ENCODE measurements at regions not wholly inside any gene's neighbourhood (a gene's known extent, or its start where the extent isn't known, plus 50 kb on each side); places are given as distances from the start of the nearest gene placed in this dataset.
A peak's percentile ranks its signal among the peaks of the same experiment; 100 is the strongest.
"Not testable (repeated sequence)": the region's sequence is repeated elsewhere in the genome, so short reads cannot be mapped to it uniquely, and the experiment has no call there.

GRCh38 chr15:96972201-96972600 is 641.7 kb downstream of the NR2F2 start:
- Histone ChIP-seq H3K27ac (no peak overlapping the region), H3K4me3 (ENCODE audit: low read depth, low read length) (no peak overlapping the region), H3K36me3 (replicated peaks) (no peaks in the 10 kb centered on the region), H3K27me3 (replicated peaks) (no peaks in the 10 kb centered on the region)
- in situ Hi-C loops (cut with HindIII; ENCODE audit: low pct_ligation_motif_present, low sequenced_read_pairs) = no loop called here
- TF ChIP-seq CTCF (IDR thresholded peaks at IDR 0.05; ENCODE audit: low read depth, low read length, missing control alignments) = no peak
- no peak for DNase-seq

GRCh38 chr15:96974761-96975160 is 644.3 kb downstream of the NR2F2 start:
- no peak for DNase-seq
- no peak overlapping the region for H3K27ac ChIP-seq
- no peaks in the 10 kb centered on the region for H3K36me3 ChIP-seq (replicated peaks)
- in situ Hi-C loops (cut with HindIII; ENCODE audit: low pct_ligation_motif_present, low sequenced_read_pairs) = no loop called here
- TF ChIP-seq CTCF (IDR thresholded peaks at IDR 0.05; ENCODE audit: low read depth, low read length, missing control alignments) = no peak
- H3K4me3 ChIP-seq (ENCODE audit: low read depth, low read length) = no peak overlapping the region
- no peaks in the 10 kb centered on the region for H3K27me3 ChIP-seq (replicated peaks)

GRCh38 chr15:96977886-96978285 is 647.4 kb downstream of the NR2F2 start:
- Histone ChIP-seq H3K36me3 (replicated peaks) (no peaks in the 10 kb centered on the region), H3K27me3 (replicated peaks) (no peaks in the 10 kb centered on the region), H3K4me3 (ENCODE audit: low read depth, low read length) (no peak overlapping the region), H3K27ac (no peak overlapping the region)
- DNase-seq = no peak
- in situ Hi-C loops (cut with HindIII; ENCODE audit: low pct_ligation_motif_present, low sequenced_read_pairs) = no loop called here
- no peak for TF ChIP-seq CTCF (IDR thresholded peaks at IDR 0.05; ENCODE audit: low read depth, low read length, missing control alignments)

- H3K36me3 ChIP-seq (replicated peaks) = no peaks in the 10 kb centered on the region
- DNase-seq = no peak
- no peak for TF ChIP-seq CTCF (IDR thresholded peaks at IDR 0.05; ENCODE audit: low read depth, low read length, missing control alignments)
- no peak overlapping the region for H3K4me3 ChIP-seq (ENCODE audit: low read depth, low read length)
- no peaks in the 10 kb centered on the region for H3K27me3 ChIP-seq (replicated peaks)
- H3K27ac ChIP-seq = no peak overlapping the region
- in situ Hi-C loops (cut with HindIII; ENCODE audit: low pct_ligation_motif_present, low sequenced_read_pairs) = no loop called here
Observed at GRCh38 chr15:96978937-96979473, 648.5 kb downstream of the NR2F2 start.

GRCh38 chr15:96984121-96984671 is 653.7 kb downstream of the NR2F2 start:
- DNase-seq; H3K4me3 ChIP-seq (ENCODE audit: low read depth, low read length); H3K27ac ChIP-seq; H3K27me3 ChIP-seq (replicated peaks); H3K36me3 ChIP-seq (replicated peaks); in situ Hi-C loops (cut with HindIII; ENCODE audit: low pct_ligation_motif_present, low sequenced_read_pairs): not testable (repeated sequence)

- no peak overlapping the region for H3K4me3 ChIP-seq (ENCODE audit: low read depth, low read length)
- DNase-seq = peak; percentile 43
- H3K27ac ChIP-seq = no peak overlapping the region
Observed at GRCh38 chr15:96992817-96993216, 662.3 kb downstream of the NR2F2 start.

More at GRCh38 chr15:96992817-96993216, 662.3 kb downstream of the NR2F2 start:
- Histone ChIP-seq H3K36me3 (replicated peaks) (no peaks in the 10 kb centered on the region), H3K27me3 (replicated peaks) (no peaks in the 10 kb centered on the region)
- TF ChIP-seq CTCF (IDR thresholded peaks at IDR 0.05; ENCODE audit: low read depth, low read length, missing control alignments) = no peak
- in situ Hi-C loops (cut with HindIII; ENCODE audit: low pct_ligation_motif_present, low sequenced_read_pairs) = no loop called here

Data from brain microvascular endothelial cell (primary cell).